Sciatic nerve (tissue), 2 donors: ENCODE measurements at regions not wholly inside any gene's neighbourhood (a gene's known extent, or its start where the extent isn't known, plus 50 kb on each side); places are given as distances from the start of the nearest gene placed in this dataset.
A peak's percentile ranks its signal among the peaks of the same experiment; 100 is the strongest.
"Not testable (repeated sequence)": the region's sequence is repeated elsewhere in the genome, so short reads cannot be mapped to it uniquely, and the experiment has no call there.

Experiments used
- ATAC-seq: fragments of 200-7000 bp; cut with Tn5 transposase; one replicate; pipeline ENCODE4 v1.9.1; 2020; ENCODE audit warnings: mild to moderate bottlenecking, moderate library complexity
- DNase-seq: peaks from one replicate; pipeline ENCODE4 v3.0.0-alpha.2; 2020; ENCODE audit warnings: low spot score
- intact Hi-C: fragments of 100-400 bp; cut with DNase I; formaldehyde crosslinking; loops from one replicate; pipeline ENCODE4 v1.14.2; 2022
- donor health status: DM: no; HTN: no; CAD: no.
- donor health status: DM: no; HTN: no; CAD: no.

DNA sequence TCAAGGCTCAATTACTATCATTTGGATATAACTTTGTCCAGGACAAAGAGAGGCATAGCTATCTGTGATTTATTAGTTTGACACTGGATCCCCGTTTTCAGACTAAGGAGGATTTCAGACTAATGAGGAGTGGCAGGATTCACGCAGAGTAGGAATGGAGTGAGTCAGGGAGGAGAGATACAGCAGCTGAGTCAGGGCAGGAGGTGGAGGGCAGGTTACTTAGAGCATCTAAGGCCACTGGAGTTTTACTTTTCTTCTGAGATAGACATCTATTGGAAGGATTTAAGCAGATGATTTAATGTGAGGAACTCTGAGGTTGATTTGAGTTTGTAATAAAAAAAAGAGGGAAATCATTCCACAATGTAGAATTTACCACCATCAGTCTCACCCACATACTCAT is 110.6 kb downstream of the RPIA start:
- intact Hi-C loops, DNase-seq, ATAC-seq: not testable (repeated sequence)

DNA sequence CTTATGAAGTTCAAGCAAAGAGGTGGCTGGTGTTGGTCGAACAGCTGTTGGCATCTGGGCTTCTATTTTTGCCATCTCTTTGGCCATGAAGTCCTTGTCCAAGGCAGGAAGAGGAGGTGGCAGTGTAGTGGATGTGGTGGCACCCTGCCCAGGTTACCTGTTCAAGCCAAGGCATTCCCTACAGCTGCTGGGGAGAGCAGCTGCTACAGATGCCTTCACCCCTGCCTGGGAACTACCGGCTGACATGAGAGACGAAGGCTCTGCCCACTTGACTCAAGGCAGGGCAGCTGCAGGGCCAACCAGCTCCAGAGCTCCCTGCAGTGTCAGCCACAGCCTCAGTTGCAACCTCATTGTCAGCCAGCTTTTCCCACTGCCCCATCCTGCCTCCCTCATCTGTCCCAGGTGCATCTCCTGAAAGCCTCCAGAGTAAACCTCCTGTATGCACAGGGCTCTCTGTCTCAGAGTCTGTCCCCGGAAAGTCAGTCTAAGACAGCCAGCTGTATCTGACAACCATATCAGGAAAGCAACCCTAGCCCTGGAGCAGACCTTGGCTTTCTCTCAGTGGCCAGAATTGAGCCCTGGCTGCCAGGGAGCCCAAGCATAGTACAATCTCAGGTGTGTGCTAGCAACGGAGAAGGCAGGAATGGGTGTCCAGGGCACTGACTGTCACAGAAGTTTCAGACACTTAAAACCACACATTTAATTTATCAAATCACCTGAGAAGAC is 115.9 kb downstream of the RPIA start:
- ATAC-seq (no peak), DNase-seq (no peak)
- intact Hi-C loops: no loop called here

DNA sequence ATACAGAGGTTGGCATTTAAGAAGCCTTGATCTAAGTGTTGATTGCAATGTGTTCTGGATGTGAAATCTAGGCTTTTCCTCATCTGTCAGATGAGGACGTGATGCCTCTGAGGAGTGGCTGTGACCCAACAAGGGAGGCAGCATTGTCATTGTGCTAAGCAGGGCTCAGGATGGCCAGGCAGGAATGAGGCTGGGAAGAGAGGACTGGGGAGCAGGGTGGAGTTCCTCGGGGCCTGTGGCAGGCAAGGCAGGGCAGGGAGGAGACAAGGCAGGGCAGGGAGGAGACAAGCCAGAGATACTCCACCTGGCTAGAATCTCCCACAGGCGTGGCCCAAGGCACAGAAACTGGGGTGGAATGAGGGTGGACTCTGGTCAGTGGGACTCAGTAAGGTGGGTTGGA is 116.6 kb downstream of the RPIA start:
- intact Hi-C loops: no loop called here
- DNase-seq (no peak), ATAC-seq (no peak)

DNA sequence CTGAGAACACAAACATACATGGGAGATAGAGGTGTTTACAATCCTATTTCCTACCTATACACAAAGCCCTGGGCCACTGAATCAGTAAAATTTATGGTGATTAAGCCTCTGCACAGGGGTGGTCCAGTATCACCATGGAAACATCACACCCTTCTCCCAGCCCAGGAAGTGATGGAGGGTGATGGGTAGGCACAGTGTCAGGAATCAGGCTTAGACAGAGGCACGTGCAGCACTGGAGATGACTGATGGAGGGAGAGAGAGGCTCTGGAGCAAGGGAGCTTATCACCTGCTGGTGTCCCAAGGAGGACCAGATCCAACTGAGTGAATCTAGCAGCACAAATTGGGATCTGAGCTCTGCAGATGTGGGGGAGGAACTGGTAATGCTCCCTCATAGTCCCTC is 117.2 kb downstream of the RPIA start:
- intact Hi-C loops: no loop called here
- ATAC-seq (no peak), DNase-seq (no peak)

DNA sequence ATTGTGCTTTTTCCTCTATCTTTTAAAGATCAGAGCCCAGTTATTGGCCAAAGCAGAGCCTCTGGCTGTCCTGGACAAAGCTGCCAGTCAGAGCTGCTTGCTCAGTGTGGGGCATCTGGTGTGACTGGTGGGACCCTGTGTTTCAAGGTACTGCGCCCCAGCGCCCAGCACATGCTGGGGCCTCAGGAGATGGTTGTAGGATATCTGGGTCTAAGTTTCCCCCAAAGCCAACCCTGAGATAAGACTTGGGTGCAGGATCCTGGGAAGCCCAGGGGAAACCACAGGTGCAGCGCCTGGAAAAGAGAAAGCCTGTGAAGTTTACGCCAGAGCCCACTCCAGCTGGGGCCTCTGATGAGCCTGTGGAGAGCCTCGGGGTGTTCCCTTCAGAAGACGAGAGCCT is 117.7 kb downstream of the RPIA start:
- intact Hi-C loops: no loop called here
- ATAC-seq (no peak), DNase-seq (no peak)

DNA sequence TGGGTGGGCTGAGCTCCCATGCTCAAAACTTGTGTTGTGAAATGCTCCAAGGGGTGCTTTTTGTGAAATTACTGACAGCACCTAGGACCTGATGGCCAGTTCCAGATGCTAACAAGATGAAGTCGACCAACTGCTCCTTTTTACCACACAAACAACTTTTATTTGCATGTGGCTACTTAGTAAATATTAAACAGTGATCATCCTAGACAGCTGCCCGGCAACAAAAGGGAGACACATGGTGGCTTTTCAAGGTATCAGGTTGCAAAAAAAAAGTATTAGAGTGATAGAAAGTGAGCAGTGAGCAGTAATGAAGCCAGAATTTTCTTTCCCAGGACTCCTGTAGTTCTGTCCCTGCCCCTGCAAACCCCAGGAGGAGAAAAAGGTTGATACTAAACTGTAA is 118.5 kb downstream of the RPIA start:
- ATAC-seq: no peak
- DNase-seq: no peak
- intact Hi-C loops: no loop called here

DNA sequence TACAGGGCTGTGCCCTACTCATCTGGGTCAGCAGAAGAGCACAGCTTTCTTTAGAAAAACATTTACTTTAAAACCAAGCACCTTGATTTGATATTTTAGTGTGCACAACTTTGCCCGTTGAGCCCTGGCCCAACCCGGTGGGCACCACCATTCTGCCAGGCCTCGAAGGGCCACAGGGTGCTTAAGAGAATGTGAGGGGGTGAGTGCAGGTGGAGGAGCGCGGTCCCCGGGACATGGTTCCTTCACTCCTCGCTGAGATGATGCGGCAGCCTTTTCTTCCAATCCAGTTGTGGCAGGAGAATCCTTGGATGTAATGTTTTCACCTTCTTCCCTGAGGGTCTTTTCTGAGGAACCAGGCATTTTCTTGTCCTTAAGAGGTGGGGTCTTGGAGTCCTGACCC is 119.0 kb downstream of the RPIA start:
- DNase-seq (no peak), ATAC-seq (no peak)
- intact Hi-C loops: no loop called here

DNA sequence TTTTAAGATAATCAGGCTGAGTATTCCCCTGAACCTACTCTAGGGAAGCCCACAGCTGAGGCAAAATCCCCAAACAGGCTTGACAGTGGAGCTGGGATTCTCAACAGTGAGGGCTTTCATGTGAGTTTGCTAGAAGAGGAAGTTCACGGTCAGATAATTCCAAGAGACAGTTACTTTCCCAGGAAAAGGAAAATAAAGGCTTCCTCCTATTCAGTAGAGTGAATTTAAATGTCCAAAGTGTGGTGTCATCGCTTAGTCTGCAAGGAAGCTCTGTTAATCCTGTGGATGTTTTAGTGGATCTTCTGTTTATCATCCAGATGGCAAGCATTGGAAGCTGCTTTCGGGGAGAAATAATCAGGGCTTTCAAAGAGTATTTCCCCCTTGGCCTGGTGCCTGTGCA is 119.8 kb downstream of the RPIA start:
- intact Hi-C loops: no loop called here
- no peak for DNase-seq
- no peak for ATAC-seq

DNA sequence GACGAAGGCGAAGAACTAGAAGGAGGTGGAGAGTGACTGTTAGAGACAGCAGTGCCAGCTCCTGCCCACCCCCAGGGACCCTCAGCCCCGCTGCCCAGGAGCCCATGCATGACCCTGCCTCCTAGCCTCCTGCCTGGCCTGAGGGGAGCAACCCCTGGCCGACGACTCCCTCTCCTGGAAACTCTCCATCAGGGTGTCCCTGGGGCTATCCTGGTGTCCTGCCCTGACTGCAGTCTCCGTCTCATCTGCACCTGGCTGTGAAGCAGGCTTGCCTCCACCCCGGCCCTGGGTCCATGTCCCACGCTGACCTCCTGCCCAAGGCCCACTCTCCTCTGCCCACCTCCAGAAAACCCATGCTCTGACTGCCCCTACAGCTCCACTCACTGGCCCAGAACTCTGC is 120.2 kb downstream of the RPIA start:
- DNase-seq: no peak
- no peak for ATAC-seq
- intact Hi-C loops: no loop called here

DNA sequence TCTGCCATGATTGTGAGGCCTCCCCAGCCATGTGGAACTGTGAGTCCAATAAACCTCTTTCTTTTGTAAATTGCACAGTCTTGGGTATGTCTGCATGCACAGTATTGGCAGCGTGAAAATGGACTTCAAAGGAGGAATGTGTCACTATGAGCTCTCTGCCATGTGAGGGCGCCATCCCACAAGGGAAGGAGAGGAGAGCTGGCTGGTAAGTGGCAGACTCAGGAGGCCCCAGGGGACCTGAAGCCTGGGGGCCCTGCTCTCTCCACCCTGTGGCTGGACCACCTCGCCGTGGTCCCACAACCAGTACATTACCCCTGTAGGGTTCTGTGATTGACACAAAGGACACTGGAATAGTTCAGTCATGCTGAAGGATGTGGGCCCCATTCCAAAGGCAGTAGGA is 122.1 kb downstream of the RPIA start:
- ATAC-seq (no peak), DNase-seq (no peak)
- intact Hi-C loops: no loop called here

DNA sequence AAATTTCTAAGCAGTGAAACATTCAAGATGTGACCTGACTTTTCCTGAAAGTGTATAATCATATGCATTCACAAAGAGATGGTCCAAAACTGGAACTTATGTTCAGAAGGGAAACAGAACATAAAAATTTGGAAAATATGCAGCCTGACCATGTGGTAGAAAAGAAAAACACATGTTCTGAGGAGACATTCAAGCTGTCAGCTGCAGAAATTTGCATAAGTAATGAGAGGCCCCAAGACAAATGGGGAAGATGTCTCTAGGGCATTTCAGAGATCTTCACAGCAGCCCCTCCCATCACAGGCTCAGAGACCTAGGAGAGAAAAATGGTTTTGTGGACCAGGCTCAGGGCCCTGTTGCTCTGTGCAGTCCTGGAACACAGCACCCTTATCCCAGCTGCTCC is 123.8 kb downstream of the RPIA start:
- ATAC-seq (no peak), DNase-seq (no peak)
- intact Hi-C loops: no loop called here

DNA sequence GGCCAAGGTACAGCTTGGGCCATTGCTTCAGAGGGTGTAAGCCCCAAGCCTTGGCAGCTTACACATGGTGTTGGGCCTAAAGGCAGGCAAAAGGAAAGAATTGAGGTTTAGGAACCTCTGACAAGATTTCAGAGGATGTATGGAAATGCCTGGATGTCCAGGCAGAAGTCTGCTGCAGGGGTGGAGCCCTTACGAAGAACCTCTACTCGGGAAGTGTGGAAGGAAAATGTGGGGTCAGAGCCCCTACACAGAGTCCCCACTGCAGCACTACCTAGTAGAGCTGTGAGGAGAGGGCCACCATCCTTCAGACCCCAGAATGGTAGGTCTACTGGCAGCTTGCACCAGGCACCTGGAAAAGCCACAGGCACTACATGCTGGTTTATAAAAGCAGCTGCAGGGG is 124.2 kb downstream of the RPIA start:
- no peak for DNase-seq
- ATAC-seq: no peak
- intact Hi-C loops: no loop called here

DNA sequence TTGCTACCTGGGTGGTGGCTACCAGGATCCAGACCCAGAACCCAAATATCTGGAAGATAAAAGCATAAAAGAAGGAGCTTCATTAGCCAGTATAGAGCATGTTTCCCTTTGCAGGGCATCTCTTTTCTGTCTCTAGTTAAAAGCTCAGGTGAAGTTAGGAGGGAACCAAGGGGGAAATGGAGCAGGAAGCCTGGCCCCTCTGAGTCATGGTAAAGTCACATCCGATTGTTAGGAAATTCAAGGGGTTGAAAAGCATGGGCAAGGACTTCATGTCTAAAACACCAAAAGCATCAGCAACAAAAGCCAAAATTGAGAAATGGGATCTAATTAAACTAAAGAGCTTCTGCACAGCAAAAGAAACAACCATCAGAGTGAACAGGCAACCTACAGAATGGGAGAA is 126.9 kb downstream of the RPIA start:
- no peak for ATAC-seq
- intact Hi-C loops: no loop called here
- no peak for DNase-seq

DNA sequence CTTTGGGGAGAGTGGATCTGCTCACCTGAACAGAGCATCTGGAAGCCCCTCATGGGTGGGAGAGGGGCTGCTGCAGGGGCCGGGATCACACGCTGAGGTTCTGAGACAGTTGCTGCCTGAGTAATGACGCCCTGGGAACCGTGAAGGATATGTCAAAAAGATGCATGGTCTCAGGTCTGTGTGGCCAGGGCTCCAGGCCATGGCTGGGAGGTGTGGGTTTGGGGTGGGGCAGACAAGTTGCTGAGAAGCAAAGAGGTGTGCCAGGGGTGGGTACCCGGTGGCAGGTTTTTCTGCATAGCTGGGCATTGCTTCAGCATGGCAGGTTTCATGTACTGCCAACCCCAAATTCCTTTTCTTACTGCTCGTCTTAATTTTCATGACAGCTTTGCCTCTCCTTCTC is 133.5 kb downstream of the RPIA start:
- DNase-seq: no peak
- ATAC-seq: no peak
- intact Hi-C loops: no loop called here

DNA sequence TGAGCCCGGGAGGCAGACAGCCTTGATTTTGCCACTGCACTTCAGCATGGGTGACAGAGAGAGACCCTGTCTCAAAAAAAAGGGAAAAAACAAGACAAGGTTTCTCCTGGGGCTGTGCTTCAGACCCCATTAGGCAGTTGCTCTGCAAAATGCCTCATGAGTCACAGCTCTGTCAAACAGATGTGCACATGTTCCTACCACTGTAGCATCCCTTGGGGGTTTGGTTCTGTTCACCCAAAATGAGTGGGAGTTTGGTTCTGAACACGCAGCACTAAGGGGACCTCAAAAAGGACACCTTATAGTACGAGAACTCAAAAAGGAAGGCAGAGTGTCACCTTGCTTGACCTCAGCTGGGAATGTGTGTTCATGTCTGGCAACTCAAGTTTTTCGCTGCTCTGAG is 134.9 kb downstream of the RPIA start:
- intact Hi-C loops: no loop called here
- ATAC-seq (no peak), DNase-seq (no peak)

DNA sequence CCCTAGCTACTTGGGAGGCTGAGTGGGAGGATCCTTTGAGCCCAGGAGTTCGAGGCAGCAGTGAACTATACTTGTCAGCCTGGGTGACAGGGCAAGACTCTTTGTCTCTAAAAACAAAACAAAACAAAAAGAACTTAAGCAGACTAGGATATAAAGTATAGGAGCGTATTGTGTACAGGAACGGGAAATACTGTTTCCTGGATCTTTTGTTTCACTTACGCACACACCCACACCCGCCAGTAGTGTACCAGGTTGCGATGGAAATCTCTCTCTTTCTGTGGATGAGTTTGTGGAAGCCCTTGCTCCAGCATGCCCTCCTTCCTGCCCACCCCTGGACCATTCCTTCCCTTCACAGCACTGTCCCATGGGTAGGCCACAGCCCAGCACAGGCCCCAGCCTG is 136.3 kb downstream of the RPIA start:
- no peak for ATAC-seq
- no peak for DNase-seq
- intact Hi-C loops: no loop called here

DNA sequence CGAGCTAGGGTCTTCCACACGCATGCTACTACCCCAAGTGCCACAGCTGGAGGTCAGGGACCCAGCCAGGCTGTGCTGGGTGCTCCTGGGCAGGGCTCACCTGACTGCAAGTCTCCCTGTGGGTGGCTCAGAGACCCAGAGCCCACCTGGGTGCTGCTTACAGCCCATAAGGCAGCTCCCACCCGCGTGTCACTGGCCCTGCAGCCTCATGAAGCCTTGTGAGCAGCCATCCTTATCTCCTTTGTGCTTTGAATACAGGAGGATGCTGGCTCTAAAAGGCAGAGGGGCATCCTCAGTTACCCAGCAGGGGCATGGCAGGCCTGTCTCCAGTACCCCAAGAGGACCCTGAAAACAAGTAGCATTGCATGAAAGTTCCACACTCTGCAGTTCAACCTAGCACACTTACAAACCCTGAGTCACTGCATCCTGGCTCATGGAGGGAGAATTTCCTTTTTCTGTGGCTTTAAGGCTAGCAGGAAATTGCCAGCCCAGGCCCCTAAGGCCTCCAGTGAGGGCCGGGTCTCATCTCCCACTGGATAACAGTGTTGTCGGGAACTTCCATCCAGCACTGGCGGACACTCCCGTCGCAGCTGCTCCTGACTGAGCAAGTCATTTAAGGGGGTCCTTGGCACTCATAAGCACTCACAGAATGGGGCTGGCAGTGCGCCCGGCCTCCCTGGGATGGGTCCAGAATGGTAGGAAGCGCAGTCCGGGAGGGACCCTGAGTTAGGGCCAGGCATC is 137.1 kb downstream of the RPIA start:
- ATAC-seq (peak; percentile 17), DNase-seq (no peak)
- intact Hi-C loops: no loop called here

DNA sequence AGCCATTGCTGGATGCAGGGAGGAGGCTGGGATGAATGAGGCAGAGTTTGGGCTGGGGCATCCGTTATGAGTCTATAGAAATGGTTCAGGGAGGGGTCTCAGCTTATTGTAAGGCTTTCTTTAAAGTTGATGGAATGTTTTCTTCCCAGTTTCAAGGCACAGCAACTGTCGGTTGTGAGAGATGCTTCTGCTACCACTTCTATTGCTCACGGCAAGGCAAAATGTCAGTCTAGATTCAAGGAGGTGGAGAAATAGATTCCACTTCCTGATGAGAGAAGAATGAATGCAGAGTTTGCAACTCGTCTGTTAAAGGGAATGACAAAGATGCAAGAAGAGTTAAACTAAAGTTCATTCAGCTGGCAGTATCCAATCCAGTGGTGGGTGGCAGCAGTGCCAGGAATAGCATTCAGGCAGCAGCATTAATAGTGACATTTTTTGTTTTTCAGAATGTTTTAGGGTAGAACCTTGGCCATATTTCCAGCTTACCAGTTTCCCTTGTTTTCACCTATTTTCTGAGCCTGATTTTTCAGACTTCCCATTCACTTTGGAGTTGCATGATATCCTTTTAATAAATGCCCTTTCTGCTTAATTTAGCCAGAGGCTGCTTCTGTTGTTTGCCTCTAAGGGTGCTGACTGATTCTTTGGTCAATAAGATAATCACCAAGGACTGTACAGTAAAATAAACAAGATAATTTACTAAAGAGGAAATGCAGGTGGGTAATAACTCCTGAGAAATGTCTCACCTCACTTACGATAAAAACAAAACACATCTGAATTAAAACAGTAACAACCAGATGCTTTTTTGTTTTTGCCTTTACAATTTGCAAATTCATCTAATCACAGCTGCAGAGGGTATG is 138.4 kb downstream of the RPIA start:
- ATAC-seq (no peak), DNase-seq (no peak)
- intact Hi-C loops: no loop called here

DNA sequence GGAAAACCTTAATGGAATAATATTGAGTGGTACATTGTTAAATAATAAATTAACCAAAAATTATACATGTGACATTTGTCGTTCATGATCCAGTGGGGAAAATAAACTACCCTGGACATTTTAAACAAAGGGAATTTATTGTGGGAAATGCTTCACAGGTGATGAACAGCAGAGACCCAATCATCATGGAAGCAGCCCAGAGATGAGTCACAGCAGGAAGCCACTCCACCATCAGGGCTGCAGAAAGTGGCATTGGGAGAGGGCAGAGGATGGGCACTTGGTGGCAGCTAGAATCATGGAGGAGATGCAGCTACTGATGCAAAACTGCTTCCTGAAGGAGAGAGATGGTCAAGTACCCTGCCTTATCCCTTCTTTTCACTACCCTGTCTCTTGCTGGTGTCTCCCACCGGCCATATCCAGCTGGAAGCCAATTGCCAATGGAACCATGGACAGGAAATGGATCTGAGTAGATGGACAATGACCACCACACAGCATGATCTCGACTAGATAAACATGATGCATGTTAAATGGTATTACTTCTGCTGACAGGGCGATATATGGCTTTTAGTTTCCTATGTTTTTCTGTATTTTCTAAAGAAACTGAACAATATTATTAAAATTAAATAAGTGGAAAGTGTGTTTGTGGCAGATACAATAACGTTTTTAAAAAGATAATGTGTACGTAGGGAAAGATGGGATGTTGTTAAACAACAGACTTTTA is 139.8 kb downstream of the RPIA start:
- DNase-seq: no peak
- intact Hi-C loops: no loop called here
- ATAC-seq: no peak
